H9 (cell line): ENCODE measurements at regions not wholly inside any gene's neighbourhood (a gene's known extent, or its start where the extent isn't known, plus 50 kb on each side); places are given as distances from the start of the nearest gene placed in this dataset.

Source experiments
- DNase-seq: peaks from one replicate; pipeline ENCODE4 v3.0.0-alpha.2; 2017
- H2AFZ ChIP-seq: one replicate; pipeline ENCODE4 v1.6.1; 2013; ENCODE audit warnings: mild to moderate bottlenecking, low read length, control low read depth, moderate library complexity
- H2AK5ac ChIP-seq: 2 replicates; pipeline ENCODE4 v1.6.1; 2013; ENCODE audit warnings: low read length, control low read depth, mixed read lengths; ENCODE audit not compliant: insufficient read length
- H2BK120ac ChIP-seq: one replicate; pipeline ENCODE4 v1.6.1; 2013; ENCODE audit warnings: low read depth, mild to moderate bottlenecking, low read length, control low read depth, inconsistent platforms; ENCODE audit not compliant: poor library complexity, severe bottlenecking
- H2BK12ac ChIP-seq: 2 replicates; pipeline ENCODE4 v1.6.1; 2013; ENCODE audit warnings: low read length, control low read depth, mixed read lengths, low read depth; ENCODE audit not compliant: insufficient read length
- H2BK15ac ChIP-seq: 2 replicates; pipeline ENCODE4 v1.6.1; 2013; ENCODE audit warnings: low read depth, low read length, control low read depth
- H2BK20ac ChIP-seq: one replicate; pipeline ENCODE4 v1.6.1; 2013; ENCODE audit warnings: low read depth, mild to moderate bottlenecking, low read length, control low read depth, inconsistent platforms; ENCODE audit not compliant: poor library complexity, severe bottlenecking
- H2BK5ac ChIP-seq: 2 replicates; pipeline ENCODE4 v1.6.1; 2013; ENCODE audit warnings: low read length, control low read depth, mixed read lengths; ENCODE audit not compliant: insufficient read length
- H3K14ac ChIP-seq: 2 replicates; pipeline ENCODE4 v1.6.1; 2013; ENCODE audit warnings: low read length, control low read depth; ENCODE audit not compliant: insufficient read depth
- H3K18ac ChIP-seq: 2 replicates; pipeline ENCODE4 v1.6.1; 2013; ENCODE audit warnings: low read depth, mild to moderate bottlenecking, mixed read lengths, low read length, control low read depth; ENCODE audit not compliant: insufficient read length
- H3K23ac ChIP-seq: 2 replicates; pipeline ENCODE4 v1.6.1; 2013; ENCODE audit warnings: low read length, control low read depth, mixed read lengths, low read depth; ENCODE audit not compliant: insufficient read length
- H3K23me2 ChIP-seq: 2 replicates; pipeline ENCODE4 v1.6.1; 2013; ENCODE audit warnings: low read depth, mild to moderate bottlenecking, mixed read lengths, low read length, control low read depth; ENCODE audit not compliant: insufficient read length, poor library complexity, severe bottlenecking
- H3K27ac ChIP-seq: 2 replicates; pipeline ENCODE4 v1.5.1; 2013; ENCODE audit warnings: low read length, control low read depth, mixed read lengths, low read depth; ENCODE audit not compliant: insufficient read length
- H3K27me3 ChIP-seq: 2 replicates; pipeline ENCODE4 v1.6.1; 2013; ENCODE audit warnings: low read length, control low read depth, inconsistent platforms; ENCODE audit not compliant: insufficient read depth
- H3K4ac ChIP-seq: 2 replicates; pipeline ENCODE4 v1.6.1; 2013; ENCODE audit warnings: low read depth, mild to moderate bottlenecking, control low read depth, inconsistent platforms, low read length, moderate library complexity
- H3K4me1 ChIP-seq: 2 replicates; pipeline ENCODE4 v1.6.1; 2013; ENCODE audit warnings: low read length, control low read depth, inconsistent platforms; ENCODE audit not compliant: insufficient read depth
- H3K4me2 ChIP-seq: 2 replicates; pipeline ENCODE4 v1.6.1; 2013; ENCODE audit warnings: low read length, control low read depth, mixed read lengths; ENCODE audit not compliant: insufficient read length, insufficient read depth
- H3K56ac ChIP-seq: 2 replicates; pipeline ENCODE4 v1.6.1; 2013; ENCODE audit warnings: low read depth, mild to moderate bottlenecking, mixed read lengths, low read length, control low read depth; ENCODE audit not compliant: insufficient read length
- H3K79me1 ChIP-seq: 2 replicates; pipeline ENCODE4 v1.6.1; 2013; ENCODE audit warnings: low read depth, mild to moderate bottlenecking, moderate library complexity, low read length, control low read depth, inconsistent platforms; ENCODE audit not compliant: insufficient read depth, poor library complexity, severe bottlenecking
- H3K79me2 ChIP-seq: 2 replicates; pipeline ENCODE4 v1.6.1; 2013; ENCODE audit warnings: low read length, control low read depth, inconsistent platforms; ENCODE audit not compliant: insufficient read depth
- H3K9ac ChIP-seq: 2 replicates; pipeline ENCODE4 v1.6.1; 2013; ENCODE audit warnings: low read length, control low read depth, mixed read lengths; ENCODE audit not compliant: insufficient read length; ENCODE audit errors: extremely low read depth
- H3K9me3 ChIP-seq: one replicate; pipeline ENCODE4 v1.6.1; 2013; ENCODE audit warnings: low read depth, low read length, inconsistent platforms; ENCODE audit not compliant: control insufficient read depth
- H3T11ph ChIP-seq: one replicate; pipeline ENCODE4 v1.6.1; 2013; ENCODE audit warnings: mild to moderate bottlenecking, low read length, control low read depth, inconsistent platforms
- H4K20me1 ChIP-seq: one replicate; pipeline ENCODE4 v1.6.1; 2013; ENCODE audit not compliant: control insufficient read depth, insufficient read length, insufficient read depth
- H4K5ac ChIP-seq: 2 replicates; pipeline ENCODE4 v1.6.1; 2013; ENCODE audit warnings: low read depth, mild to moderate bottlenecking, mixed read lengths, low read length, control low read depth; ENCODE audit not compliant: insufficient read length
- H4K8ac ChIP-seq: replicated peaks from 2 replicates; pipeline ENCODE4 v1.6.1; 2013; ENCODE audit warnings: low read length, control low read depth, mixed read lengths, low read depth; ENCODE audit not compliant: insufficient read length
- H4K91ac ChIP-seq: 2 replicates; pipeline ENCODE4 v1.6.1; 2013; ENCODE audit warnings: low read depth, mild to moderate bottlenecking, moderate library complexity, mixed read lengths, low read length, control low read depth; ENCODE audit not compliant: insufficient read length
- H3K27ac Mint-ChIP-seq, 3 experiments: 2 replicates in 2 of 3; 3 replicates in 1 of 3; pipeline ENCODE4 v1.8.0; 2020 to 2021; ENCODE audit warnings: mixed read lengths in 3 of 3, mild to moderate bottlenecking in 1 of 3, moderate library complexity in 1 of 3
- H3K27me3 Mint-ChIP-seq: 2 replicates; pipeline ENCODE4 v1.8.0; 2021; ENCODE audit warnings: low read depth, mild to moderate bottlenecking, moderate library complexity, mixed read lengths
- H3K36me3 Mint-ChIP-seq, 3 experiments: 2 replicates in 2 of 3; 3 replicates in 1 of 3; pipeline ENCODE4 v1.8.0; 2020 to 2021; ENCODE audit warnings: low read depth in 3 of 3, mixed read lengths in 3 of 3; ENCODE audit not compliant: insufficient read depth in 1 of 3
- H3K4me1 Mint-ChIP-seq, 2 experiments: 2 replicates each; pipeline ENCODE4 v1.8.0; 2020; ENCODE audit warnings: mixed read lengths in 2 of 2
- H3K4me3 Mint-ChIP-seq, 2 experiments: 2 replicates in 1 of 2; 3 replicates in 1 of 2; pipeline ENCODE4 v1.8.0; 2020 to 2021; ENCODE audit warnings: mild to moderate bottlenecking in 2 of 2, mixed read lengths in 2 of 2, moderate library complexity in 1 of 2
- H3K9me3 Mint-ChIP-seq, 2 experiments: 2 replicates in 1 of 2; 3 replicates in 1 of 2; pipeline ENCODE4 v1.8.0; 2020; ENCODE audit warnings: mild to moderate bottlenecking in 2 of 2, mixed read lengths in 2 of 2, moderate library complexity in 1 of 2
- WGBS: extraction: QIAGEN DNeasy Blood & Tissue Kit; methylation state at CpG from one replicate; pipeline ENCODE4 v1.1.7; 2013; ENCODE audit warnings: missing lambda C conversion rate, low lambda C conversion rate, mixed read lengths; ENCODE audit not compliant: insufficient read length; ENCODE audit errors: extremely low coverage; 5-methylcytosine and 5-hydroxymethylcytosine counted together
- TF ChIP-seq, protein P1 (sequence below): fragments of 200-600 bp; sonication (generic); conservative IDR thresholded peaks from 3 replicates; pipeline ENCODE4 v1.8.0; 2021; ENCODE audit warnings: antibody characterized with exemption, mild to moderate bottlenecking

DNA sequence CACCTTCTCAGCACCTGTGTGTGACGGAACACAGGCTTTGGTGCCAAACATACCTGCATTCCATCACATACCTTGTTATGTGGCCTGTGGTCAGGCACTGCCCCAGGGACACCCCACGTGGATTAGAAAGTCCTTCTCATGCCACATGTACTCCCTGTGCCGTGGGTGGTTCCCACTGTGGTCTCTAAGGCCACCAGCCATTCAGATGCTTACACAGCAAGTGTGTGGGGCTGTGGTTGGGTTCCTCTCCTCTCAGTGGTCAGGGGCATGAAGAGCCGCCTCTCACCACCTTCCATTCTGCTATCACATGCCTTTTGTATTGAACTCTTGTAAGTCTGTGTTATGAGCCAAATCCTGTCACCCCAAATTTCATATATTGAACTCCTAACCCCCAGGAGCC lies 85.1 kb upstream of the IGFBP3 start:
- Mint-ChIP-seq H3K4me1 (0 out of 4 replicates have a peak, but pooled peaks cover 0 to under 1% of the 10 kb centered on the region in 2 experiments), H3K27me3 (no peaks in the 10 kb centered on the region; the same call in 1 of the 2 replicates), H3K9me3 (peaks cover 0 to 4% of the 10 kb centered on the region in 2 experiments; a peak in 1 of 5 replicates), H3K36me3 (no peaks in the 10 kb centered on the region), H3K27ac (no peak overlapping the region), H3K4me3 (no peak overlapping the region)
- H4K8ac ChIP-seq, result no peak overlapping the region
- no peak overlapping the region for H4K91ac ChIP-seq
- no peak overlapping the region for H3K18ac ChIP-seq
- H3K23ac ChIP-seq, result no peak overlapping the region
- no peak overlapping the region for H3K14ac ChIP-seq
- H3K79me1 ChIP-seq, result no peaks in the 10 kb centered on the region
- no peak overlapping the region for H2BK5ac ChIP-seq
- no peaks in the 10 kb centered on the region for H3K27me3 ChIP-seq
- no peaks in the 10 kb centered on the region for H4K20me1 ChIP-seq
- no peaks in the 10 kb centered on the region for H3K23me2 ChIP-seq
- no peak overlapping the region for H3K27ac ChIP-seq
- H3K56ac ChIP-seq, result no peak overlapping the region
- H3K79me2 ChIP-seq, result no peaks in the 10 kb centered on the region
- H2BK20ac ChIP-seq, result no peak overlapping the region
- H3K4ac ChIP-seq, result no peak overlapping the region
- no peak overlapping the region for H2AFZ ChIP-seq
- H3K9ac ChIP-seq, result no peak overlapping the region
- H3K9me3 ChIP-seq, result no peaks in the 10 kb centered on the region
- no peak overlapping the region for H2BK15ac ChIP-seq
- no peaks in the 10 kb centered on the region for H3K4me1 ChIP-seq
- no peak overlapping the region for H3T11ph ChIP-seq
- H2BK12ac ChIP-seq, result no peak overlapping the region
- no peak overlapping the region for H4K5ac ChIP-seq
- H3K4me2 ChIP-seq, result no peak overlapping the region
- no peak overlapping the region for H2AK5ac ChIP-seq
- DNase-seq, result no peak
- H2BK120ac ChIP-seq, result no peak overlapping the region
- no CpG with 5 or more reads among the region's 4 CpGs for WGBS
- TF ChIP-seq, protein P1, sequence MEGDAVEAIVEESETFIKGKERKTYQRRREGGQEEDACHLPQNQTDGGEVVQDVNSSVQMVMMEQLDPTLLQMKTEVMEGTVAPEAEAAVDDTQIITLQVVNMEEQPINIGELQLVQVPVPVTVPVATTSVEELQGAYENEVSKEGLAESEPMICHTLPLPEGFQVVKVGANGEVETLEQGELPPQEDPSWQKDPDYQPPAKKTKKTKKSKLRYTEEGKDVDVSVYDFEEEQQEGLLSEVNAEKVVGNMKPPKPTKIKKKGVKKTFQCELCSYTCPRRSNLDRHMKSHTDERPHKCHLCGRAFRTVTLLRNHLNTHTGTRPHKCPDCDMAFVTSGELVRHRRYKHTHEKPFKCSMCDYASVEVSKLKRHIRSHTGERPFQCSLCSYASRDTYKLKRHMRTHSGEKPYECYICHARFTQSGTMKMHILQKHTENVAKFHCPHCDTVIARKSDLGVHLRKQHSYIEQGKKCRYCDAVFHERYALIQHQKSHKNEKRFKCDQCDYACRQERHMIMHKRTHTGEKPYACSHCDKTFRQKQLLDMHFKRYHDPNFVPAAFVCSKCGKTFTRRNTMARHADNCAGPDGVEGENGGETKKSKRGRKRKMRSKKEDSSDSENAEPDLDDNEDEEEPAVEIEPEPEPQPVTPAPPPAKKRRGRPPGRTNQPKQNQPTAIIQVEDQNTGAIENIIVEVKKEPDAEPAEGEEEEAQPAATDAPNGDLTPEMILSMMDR, result no peak
